Endothelial cell (in vitro differentiated cells): ENCODE measurements at regions not wholly inside any gene's neighbourhood (a gene's known extent, or its start where the extent isn't known, plus 50 kb on each side); places are given as distances from the start of the nearest gene placed in this dataset.
"Not testable (repeated sequence)": the region's sequence is repeated elsewhere in the genome, so short reads cannot be mapped to it uniquely, and the experiment has no call there.

ENCODE experiments used
- DNase-seq: peaks from one replicate; pipeline ENCODE4 v3.0.0; 2021; ENCODE audit warnings: low spot score
- H3K27ac Mint-ChIP-seq: one replicate; pipeline ENCODE4 v1.8.0; 2021; ENCODE audit warnings: mixed read lengths, inconsistent platforms; ENCODE audit not compliant: unreplicated experiment
- H3K27me3 Mint-ChIP-seq: one replicate; pipeline ENCODE4 v1.8.0; 2021; ENCODE audit warnings: mild to moderate bottlenecking, moderate library complexity, mixed read lengths, inconsistent platforms; ENCODE audit not compliant: unreplicated experiment
- H3K36me3 Mint-ChIP-seq: one replicate; pipeline ENCODE4 v1.8.0; 2021; ENCODE audit warnings: mild to moderate bottlenecking, low read depth, mixed read lengths, inconsistent platforms; ENCODE audit not compliant: unreplicated experiment
- H3K4me1 Mint-ChIP-seq: one replicate; pipeline ENCODE4 v1.8.0; 2021; ENCODE audit warnings: mild to moderate bottlenecking, mixed read lengths, inconsistent platforms; ENCODE audit not compliant: unreplicated experiment
- H3K4me3 Mint-ChIP-seq: one replicate; pipeline ENCODE4 v1.8.0; 2021; ENCODE audit warnings: mild to moderate bottlenecking, mixed read lengths, inconsistent platforms; ENCODE audit not compliant: unreplicated experiment
- H3K9me3 Mint-ChIP-seq: one replicate; pipeline ENCODE4 v1.8.0; 2021; ENCODE audit warnings: mixed read lengths, inconsistent platforms; ENCODE audit not compliant: unreplicated experiment
- TF ChIP-seq, protein P1 (sequence below): fragments of 200-600 bp; sonication (generic); IDR thresholded peaks from one replicate; pipeline ENCODE4 v1.5.0; 2021; ENCODE audit warnings: antibody characterized with exemption; ENCODE audit not compliant: unreplicated experiment

GRCh38 chr1:110266834-110267233, 56.7 kb downstream of the KCNC4 start:
- TF ChIP-seq, protein P1, sequence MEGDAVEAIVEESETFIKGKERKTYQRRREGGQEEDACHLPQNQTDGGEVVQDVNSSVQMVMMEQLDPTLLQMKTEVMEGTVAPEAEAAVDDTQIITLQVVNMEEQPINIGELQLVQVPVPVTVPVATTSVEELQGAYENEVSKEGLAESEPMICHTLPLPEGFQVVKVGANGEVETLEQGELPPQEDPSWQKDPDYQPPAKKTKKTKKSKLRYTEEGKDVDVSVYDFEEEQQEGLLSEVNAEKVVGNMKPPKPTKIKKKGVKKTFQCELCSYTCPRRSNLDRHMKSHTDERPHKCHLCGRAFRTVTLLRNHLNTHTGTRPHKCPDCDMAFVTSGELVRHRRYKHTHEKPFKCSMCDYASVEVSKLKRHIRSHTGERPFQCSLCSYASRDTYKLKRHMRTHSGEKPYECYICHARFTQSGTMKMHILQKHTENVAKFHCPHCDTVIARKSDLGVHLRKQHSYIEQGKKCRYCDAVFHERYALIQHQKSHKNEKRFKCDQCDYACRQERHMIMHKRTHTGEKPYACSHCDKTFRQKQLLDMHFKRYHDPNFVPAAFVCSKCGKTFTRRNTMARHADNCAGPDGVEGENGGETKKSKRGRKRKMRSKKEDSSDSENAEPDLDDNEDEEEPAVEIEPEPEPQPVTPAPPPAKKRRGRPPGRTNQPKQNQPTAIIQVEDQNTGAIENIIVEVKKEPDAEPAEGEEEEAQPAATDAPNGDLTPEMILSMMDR, result no peak
- Mint-ChIP-seq H3K27me3 (peaks cover 4% of the 10 kb centered on the region), H3K36me3 (no peaks in the 10 kb centered on the region), H3K9me3 (no peaks in the 10 kb centered on the region), H3K4me3 (no peak overlapping the region), H3K4me1 (peaks cover 54% of the 10 kb centered on the region), H3K27ac (no peak overlapping the region)
- DNase-seq, result no peak

DNA sequence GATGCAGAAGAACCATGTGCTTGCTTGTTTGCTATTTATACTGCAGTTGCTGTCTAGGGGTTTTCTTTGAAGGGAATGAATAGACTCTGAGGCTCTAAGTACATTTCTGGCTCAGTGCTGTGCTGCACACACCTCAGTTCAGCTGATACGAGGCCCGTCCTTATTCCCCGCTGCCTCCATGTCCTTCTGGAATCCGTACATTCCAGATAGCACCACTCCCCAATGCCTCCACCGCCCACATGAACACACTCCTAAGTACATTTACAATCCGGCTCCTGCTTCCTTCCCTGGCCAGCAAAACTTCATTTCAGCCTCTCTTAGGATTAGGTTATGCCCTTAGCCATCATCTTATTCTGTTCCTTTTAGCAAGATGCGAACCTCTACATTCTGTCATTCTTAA, 57.1 kb downstream of the KCNC4 start:
- H3K4me1 Mint-ChIP-seq, result peaks cover 52% of the 10 kb centered on the region
- TF ChIP-seq, protein P1, result no peak
- no peak for DNase-seq

GRCh38 chr1:110272045-110272444, 61.9 kb downstream of the KCNC4 start:
- DNase-seq, result no peak
- no peak overlapping the region for H3K27ac Mint-ChIP-seq
- H3K27me3 Mint-ChIP-seq, result no peaks in the 10 kb centered on the region
- no peak overlapping the region for H3K4me3 Mint-ChIP-seq
- no peaks in the 10 kb centered on the region for H3K36me3 Mint-ChIP-seq
- no peaks in the 10 kb centered on the region for H3K9me3 Mint-ChIP-seq
- peaks cover 14% of the 10 kb centered on the region for H3K4me1 Mint-ChIP-seq
- TF ChIP-seq, protein P1, result no peak

More for the DNA sequence above, 57.1 kb downstream of the KCNC4 start:
- no peak overlapping the region for H3K27ac Mint-ChIP-seq
- no peak overlapping the region for H3K4me3 Mint-ChIP-seq
- H3K27me3 Mint-ChIP-seq, result peaks cover 4% of the 10 kb centered on the region
- no peaks in the 10 kb centered on the region for H3K36me3 Mint-ChIP-seq
- no peaks in the 10 kb centered on the region for H3K9me3 Mint-ChIP-seq

DNA sequence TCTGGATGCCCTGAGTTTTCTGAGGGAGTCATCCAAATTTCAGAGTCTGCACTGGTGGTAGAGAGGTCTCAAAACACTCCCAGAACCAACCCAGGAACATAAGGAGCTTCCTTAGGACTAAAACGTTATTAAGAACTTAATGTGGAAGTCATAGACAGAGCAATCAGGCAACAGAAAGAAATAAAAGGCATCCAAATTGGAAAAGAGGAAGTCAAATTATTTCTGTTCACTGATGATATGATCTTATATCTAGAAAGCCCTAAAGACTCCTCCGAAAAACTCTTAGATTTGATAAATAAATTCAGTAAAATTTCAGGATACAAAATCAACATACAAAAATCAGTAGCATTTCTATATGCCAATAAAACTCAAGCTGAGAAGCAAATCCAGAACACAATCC, 63.7 kb downstream of the KCNC4 start:
- H3K4me3 Mint-ChIP-seq, H3K36me3 Mint-ChIP-seq, H3K27me3 Mint-ChIP-seq, H3K27ac Mint-ChIP-seq, DNase-seq, H3K9me3 Mint-ChIP-seq: not testable (repeated sequence)
- peaks cover 15% of the 10 kb centered on the region for H3K4me1 Mint-ChIP-seq

GRCh38 chr1:110280126-110280525, 59.1 kb upstream of the RBM15 start:
- Mint-ChIP-seq H3K4me3 (no peak overlapping the region), H3K9me3 (no peaks in the 10 kb centered on the region), H3K36me3 (no peaks in the 10 kb centered on the region), H3K27ac (no peak overlapping the region), H3K27me3 (no peaks in the 10 kb centered on the region), H3K4me1 (peaks cover 13% of the 10 kb centered on the region)
- TF ChIP-seq, protein P1, result no peak
- no peak for DNase-seq

DNA sequence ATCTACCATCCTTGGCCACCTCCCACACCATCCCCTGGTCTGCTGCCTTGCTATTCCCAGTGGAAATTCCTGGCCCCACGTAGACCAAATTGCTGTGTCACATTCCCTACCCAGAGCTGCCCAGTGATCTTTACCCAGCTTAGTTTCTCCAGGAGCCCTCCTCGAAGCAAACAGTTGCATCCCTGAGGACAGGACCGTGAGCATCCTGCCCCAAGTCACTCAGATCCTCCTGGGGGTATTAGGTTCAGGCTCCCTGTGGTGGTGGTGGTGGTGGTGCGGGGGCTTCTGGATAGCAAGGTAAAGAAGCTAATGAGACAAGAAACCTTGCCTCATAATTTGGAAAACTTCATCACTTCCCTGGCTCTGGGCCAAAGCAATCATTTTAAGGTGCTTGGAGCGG, 58.4 kb upstream of the RBM15 start:
- no peak for DNase-seq
- no peak overlapping the region for H3K27ac Mint-ChIP-seq
- peaks cover 13% of the 10 kb centered on the region for H3K4me1 Mint-ChIP-seq
- H3K27me3 Mint-ChIP-seq, result no peaks in the 10 kb centered on the region
- H3K9me3 Mint-ChIP-seq, result no peaks in the 10 kb centered on the region
- no peak overlapping the region for H3K4me3 Mint-ChIP-seq
- no peaks in the 10 kb centered on the region for H3K36me3 Mint-ChIP-seq
- TF ChIP-seq, protein P1, result no peak
